Panc1 (cell line): ENCODE measurements at regions not wholly inside any gene's neighbourhood (a gene's known extent, or its start where the extent isn't known, plus 50 kb on each side); places are given as distances from the start of the nearest gene placed in this dataset.

Experiments used
- POLR2AphosphoS5 ChIP-seq: IDR thresholded peaks from 2 replicates; pipeline ENCODE4 v1.6.1; 2012; ENCODE audit warnings: mild to moderate bottlenecking, low read depth, low read length, moderate library complexity
- TCF7L2 ChIP-seq: IDR thresholded peaks from 2 replicates; pipeline ENCODE4 v1.6.1; 2011; ENCODE audit warnings: mild to moderate bottlenecking, low read depth, low read length, inconsistent platforms
- TF ChIP-seq, protein P1 (sequence below): fragments of 450-650 bp; IDR thresholded peaks from 2 replicates; pipeline ENCODE4 v1.5.1; 2017; ENCODE audit warnings: mild to moderate bottlenecking
- TF ChIP-seq, protein P2 (sequence below), 2 experiments: IDR thresholded peaks; 2 replicates each; pipeline ENCODE4 v1.6.1; 2011 to 2012; ENCODE audit warnings: low read depth in 2 of 2, control low read depth in 1 of 2, low read length in 1 of 2, mild to moderate bottlenecking in 1 of 2, moderate library complexity in 1 of 2; ENCODE audit not compliant: insufficient read depth in 1 of 2

DNA sequence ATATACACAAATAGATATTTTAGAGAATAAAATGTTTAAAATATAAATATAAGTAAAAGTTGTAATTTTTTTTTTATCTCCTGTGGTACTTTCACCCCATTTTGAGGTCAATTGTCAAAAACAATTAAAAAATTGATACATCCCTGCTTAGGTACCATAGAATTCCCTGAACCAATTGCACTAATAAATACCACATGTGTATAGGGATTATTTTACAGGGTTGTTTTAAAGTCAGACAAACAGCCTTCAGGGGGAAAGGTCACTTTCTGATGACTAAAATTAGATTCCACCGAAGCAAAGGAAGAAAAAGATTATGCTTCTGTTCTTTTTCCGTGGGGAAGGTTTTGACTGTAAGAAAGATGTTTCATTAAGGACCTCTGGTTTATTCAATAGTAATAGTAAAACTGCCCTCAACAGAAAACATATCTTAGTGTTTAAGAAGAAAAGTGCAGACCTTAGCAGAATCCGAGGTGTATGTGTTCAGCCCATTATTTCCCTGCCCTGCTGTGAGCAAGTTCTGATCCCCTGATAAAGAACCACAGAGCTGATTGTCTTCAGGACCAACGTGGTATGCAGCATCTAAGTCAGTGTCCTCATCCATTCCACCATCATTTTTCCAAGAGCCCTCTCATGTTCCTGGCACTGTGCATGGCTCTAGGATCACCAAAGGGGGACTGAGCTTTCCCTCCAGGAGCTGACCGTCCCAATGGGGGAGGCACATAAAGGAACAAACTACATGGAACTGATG is 132.9 kb upstream of the IL12A start:
- TF ChIP-seq, protein P1, sequence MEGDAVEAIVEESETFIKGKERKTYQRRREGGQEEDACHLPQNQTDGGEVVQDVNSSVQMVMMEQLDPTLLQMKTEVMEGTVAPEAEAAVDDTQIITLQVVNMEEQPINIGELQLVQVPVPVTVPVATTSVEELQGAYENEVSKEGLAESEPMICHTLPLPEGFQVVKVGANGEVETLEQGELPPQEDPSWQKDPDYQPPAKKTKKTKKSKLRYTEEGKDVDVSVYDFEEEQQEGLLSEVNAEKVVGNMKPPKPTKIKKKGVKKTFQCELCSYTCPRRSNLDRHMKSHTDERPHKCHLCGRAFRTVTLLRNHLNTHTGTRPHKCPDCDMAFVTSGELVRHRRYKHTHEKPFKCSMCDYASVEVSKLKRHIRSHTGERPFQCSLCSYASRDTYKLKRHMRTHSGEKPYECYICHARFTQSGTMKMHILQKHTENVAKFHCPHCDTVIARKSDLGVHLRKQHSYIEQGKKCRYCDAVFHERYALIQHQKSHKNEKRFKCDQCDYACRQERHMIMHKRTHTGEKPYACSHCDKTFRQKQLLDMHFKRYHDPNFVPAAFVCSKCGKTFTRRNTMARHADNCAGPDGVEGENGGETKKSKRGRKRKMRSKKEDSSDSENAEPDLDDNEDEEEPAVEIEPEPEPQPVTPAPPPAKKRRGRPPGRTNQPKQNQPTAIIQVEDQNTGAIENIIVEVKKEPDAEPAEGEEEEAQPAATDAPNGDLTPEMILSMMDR: no peak
- TF ChIP-seq POLR2AphosphoS5 (no peak), TCF7L2 (no peak)
- TF ChIP-seq, protein P2, sequence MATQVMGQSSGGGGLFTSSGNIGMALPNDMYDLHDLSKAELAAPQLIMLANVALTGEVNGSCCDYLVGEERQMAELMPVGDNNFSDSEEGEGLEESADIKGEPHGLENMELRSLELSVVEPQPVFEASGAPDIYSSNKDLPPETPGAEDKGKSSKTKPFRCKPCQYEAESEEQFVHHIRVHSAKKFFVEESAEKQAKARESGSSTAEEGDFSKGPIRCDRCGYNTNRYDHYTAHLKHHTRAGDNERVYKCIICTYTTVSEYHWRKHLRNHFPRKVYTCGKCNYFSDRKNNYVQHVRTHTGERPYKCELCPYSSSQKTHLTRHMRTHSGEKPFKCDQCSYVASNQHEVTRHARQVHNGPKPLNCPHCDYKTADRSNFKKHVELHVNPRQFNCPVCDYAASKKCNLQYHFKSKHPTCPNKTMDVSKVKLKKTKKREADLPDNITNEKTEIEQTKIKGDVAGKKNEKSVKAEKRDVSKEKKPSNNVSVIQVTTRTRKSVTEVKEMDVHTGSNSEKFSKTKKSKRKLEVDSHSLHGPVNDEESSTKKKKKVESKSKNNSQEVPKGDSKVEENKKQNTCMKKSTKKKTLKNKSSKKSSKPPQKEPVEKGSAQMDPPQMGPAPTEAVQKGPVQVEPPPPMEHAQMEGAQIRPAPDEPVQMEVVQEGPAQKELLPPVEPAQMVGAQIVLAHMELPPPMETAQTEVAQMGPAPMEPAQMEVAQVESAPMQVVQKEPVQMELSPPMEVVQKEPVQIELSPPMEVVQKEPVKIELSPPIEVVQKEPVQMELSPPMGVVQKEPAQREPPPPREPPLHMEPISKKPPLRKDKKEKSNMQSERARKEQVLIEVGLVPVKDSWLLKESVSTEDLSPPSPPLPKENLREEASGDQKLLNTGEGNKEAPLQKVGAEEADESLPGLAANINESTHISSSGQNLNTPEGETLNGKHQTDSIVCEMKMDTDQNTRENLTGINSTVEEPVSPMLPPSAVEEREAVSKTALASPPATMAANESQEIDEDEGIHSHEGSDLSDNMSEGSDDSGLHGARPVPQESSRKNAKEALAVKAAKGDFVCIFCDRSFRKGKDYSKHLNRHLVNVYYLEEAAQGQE (IDR thresholded peaks at IDR 0.05; ENCODE audit: insufficient read depth in 1 of 2, low read depth in 2 of 2, low read length in 1 of 2): no peak
